T1000 (cell line): ENCODE measurements at regions not wholly inside any gene's neighbourhood (a gene's known extent, or its start where the extent isn't known, plus 50 kb on each side); places are given as distances from the start of the nearest gene placed in this dataset.
"Not testable (repeated sequence)": the region's sequence is repeated elsewhere in the genome, so short reads cannot be mapped to it uniquely, and the experiment has no call there.

Experiments
- DNase-seq: peaks from one replicate; lab custom pipeline; 2025; ENCODE audit warnings: mixed read lengths; lab: John Stamatoyannopoulos, UW

- no peak for DNase-seq
Observed at GRCh38 chrX:46226422-46226821, 318.8 kb downstream of the ZNF674 start.

GRCh38 chrX:46223499-46223898 lies 321.7 kb downstream of the ZNF674 start:
- not testable (repeated sequence) for DNase-seq

GRCh38 chrX:46220822-46221221 lies 324.4 kb downstream of the ZNF674 start:
- no peak for DNase-seq

- DNase-seq, result no peak
Observed at GRCh38 chrX:46218373-46218772, 326.8 kb downstream of the ZNF674 start.

GRCh38 chrX:46216406-46216805 lies 328.8 kb downstream of the ZNF674 start:
- no peak for DNase-seq

- DNase-seq, result no peak
Observed at GRCh38 chrX:46211079-46211478, 334.1 kb downstream of the ZNF674 start.

GRCh38 chrX:46209768-46210167 lies 335.5 kb downstream of the ZNF674 start:
- no peak for DNase-seq

GRCh38 chrX:46209037-46209436 lies 336.2 kb downstream of the ZNF674 start:
- DNase-seq, result no peak

- DNase-seq, result no peak
Observed at GRCh38 chrX:46208225-46208854, 336.9 kb downstream of the ZNF674 start.

- DNase-seq, result no peak
Observed at GRCh38 chrX:46204721-46205422, 340.3 kb downstream of the ZNF674 start.

GRCh38 chrX:46202733-46203514 lies 342.3 kb downstream of the ZNF674 start:
- DNase-seq, result no peak

GRCh38 chrX:46200413-46200812 lies 344.8 kb downstream of the ZNF674 start:
- DNase-seq, result no peak

- DNase-seq, result no peak
Observed at GRCh38 chrX:46198858-46199257, 346.4 kb downstream of the ZNF674 start.

GRCh38 chrX:46186811-46187106 lies 358.5 kb downstream of the ZNF674 start:
- not testable (repeated sequence) for DNase-seq

GRCh38 chrX:46185923-46186810 lies 359.1 kb downstream of the ZNF674 start:
- no peak for DNase-seq

GRCh38 chrX:46184749-46185148 lies 360.5 kb downstream of the ZNF674 start:
- DNase-seq, result no peak

- DNase-seq, result peak; percentile 53
Observed at GRCh38 chrX:46180258-46180687, 364.9 kb downstream of the ZNF674 start.

- no peak for DNase-seq
Observed at GRCh38 chrX:46179748-46180147, 365.5 kb downstream of the ZNF674 start.

GRCh38 chrX:46178763-46179162 lies 366.5 kb downstream of the ZNF674 start:
- no peak for DNase-seq

- DNase-seq, result no peak
Observed at GRCh38 chrX:46173159-46173558, 372.1 kb downstream of the ZNF674 start.

- not testable (repeated sequence) for DNase-seq
Observed at GRCh38 chrX:46171457-46171856, 373.8 kb downstream of the ZNF674 start.

GRCh38 chrX:46169808-46170207 lies 375.4 kb downstream of the ZNF674 start:
- DNase-seq, result no peak
